ENCODE measurements at regions not wholly inside any gene's neighbourhood (a gene's known extent, or its start where the extent isn't known, plus 50 kb on each side); places are given as distances from the start of the nearest gene placed in this dataset.

DNA sequence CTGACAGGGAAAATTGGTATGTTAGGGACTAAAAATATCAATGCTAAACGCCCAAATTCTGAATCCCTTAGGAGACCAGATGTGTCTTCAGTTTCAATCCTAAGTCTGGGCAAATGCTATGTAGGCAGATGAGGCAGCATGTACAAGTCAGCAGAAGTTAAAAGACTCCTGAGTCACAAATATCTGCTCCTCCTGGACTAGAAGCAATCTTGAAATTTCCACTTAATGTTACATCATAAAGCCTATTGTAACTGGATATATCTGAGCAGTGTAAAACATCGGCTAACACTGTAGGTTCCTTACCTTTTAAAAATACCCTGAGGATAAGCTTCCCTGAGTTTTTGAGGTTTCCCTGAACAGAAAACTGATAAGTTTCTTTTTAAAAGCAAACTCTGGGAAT, 1087.6 kb upstream of the PIK3C3 start:
- no peaks in the 10 kb centered on the region for H4K20me1 ChIP-seq (replicated peaks; ENCODE audit: control insufficient read depth, extremely low read depth, insufficient read depth, low read length)
- no peaks in the 10 kb centered on the region for H3K79me2 ChIP-seq (ENCODE audit: control insufficient read depth, insufficient read depth, low read length)
- peaks cover 2% of the 10 kb centered on the region for H3K4me1 ChIP-seq (ENCODE audit: control insufficient read depth, extremely low read depth, insufficient read depth, low read length)
- dilution Hi-C loops (cut with MboI; ENCODE audit: extremely low pct_ligation_motif_present, low sequenced_read_pairs) (no loop called here), intact Hi-C loops (cut with micrococcal nuclease) (no loop called here)
- FAIRE-seq (no peak), DNase-seq (ENCODE audit: low read depth, low spot score) (no peak)
- no peaks in the 10 kb centered on the region for H3K9me1 ChIP-seq (replicated peaks; ENCODE audit: control insufficient read depth, extremely low read depth, insufficient read depth, low read length)
- BruUV-seq (replicated peaks), result no TSS peak
- H3K27me3 ChIP-seq (ENCODE audit: control insufficient read depth in 2 of 2, insufficient read depth in 2 of 2, low read length in 2 of 2), result no peaks in the 10 kb centered on the region
- H3K9ac ChIP-seq (replicated peaks; ENCODE audit: extremely low read depth, insufficient read depth, low read length), result no peak overlapping the region
- ChIA-PET POLR2A (no interaction called here), CTCF (no interaction called here)
- no peak overlapping the region for H3K4me3 ChIP-seq (replicated peaks in 1 of 3; ENCODE audit: insufficient read depth in 1 of 3, low read depth in 1 of 3, low read length in 3 of 3)
- no peak overlapping the region for H3K4me2 ChIP-seq (ENCODE audit: insufficient read depth, low read length)
- no peak overlapping the region for H3K27ac ChIP-seq (ENCODE audit: insufficient read depth, low read depth, low read length)
- H3K36me3 ChIP-seq (ENCODE audit: control insufficient read depth in 2 of 2, extremely low read depth in 1 of 2, insufficient read depth in 2 of 2, low read length in 2 of 2), result no peaks in the 10 kb centered on the region
- no peak for TF ChIP-seq JUN (IDR thresholded peaks at IDR 0.05; ENCODE audit: borderline replicate concordance, insufficient read depth, insufficient read length, low read depth)
- no peak for TF ChIP-seq POLR2A (IDR thresholded peaks at IDR 0.05; ENCODE audit: low read depth, low read length)
- TF ChIP-seq FOS (IDR thresholded peaks at IDR 0.05; ENCODE audit: borderline replicate concordance, insufficient read depth, low read length), result no peak
- TF ChIP-seq GATA2 (IDR thresholded peaks at IDR 0.05; ENCODE audit: insufficient read depth, insufficient read length, low read depth, low read length), result no peak
- TF ChIP-seq MYC (IDR thresholded peaks at IDR 0.05; ENCODE audit: low read depth, low read length), result no peak
- no peak for TF ChIP-seq POLR2AphosphoS5 (IDR thresholded peaks at IDR 0.05; ENCODE audit: insufficient read depth, low read depth, low read length)
- TF ChIP-seq, protein P1, sequence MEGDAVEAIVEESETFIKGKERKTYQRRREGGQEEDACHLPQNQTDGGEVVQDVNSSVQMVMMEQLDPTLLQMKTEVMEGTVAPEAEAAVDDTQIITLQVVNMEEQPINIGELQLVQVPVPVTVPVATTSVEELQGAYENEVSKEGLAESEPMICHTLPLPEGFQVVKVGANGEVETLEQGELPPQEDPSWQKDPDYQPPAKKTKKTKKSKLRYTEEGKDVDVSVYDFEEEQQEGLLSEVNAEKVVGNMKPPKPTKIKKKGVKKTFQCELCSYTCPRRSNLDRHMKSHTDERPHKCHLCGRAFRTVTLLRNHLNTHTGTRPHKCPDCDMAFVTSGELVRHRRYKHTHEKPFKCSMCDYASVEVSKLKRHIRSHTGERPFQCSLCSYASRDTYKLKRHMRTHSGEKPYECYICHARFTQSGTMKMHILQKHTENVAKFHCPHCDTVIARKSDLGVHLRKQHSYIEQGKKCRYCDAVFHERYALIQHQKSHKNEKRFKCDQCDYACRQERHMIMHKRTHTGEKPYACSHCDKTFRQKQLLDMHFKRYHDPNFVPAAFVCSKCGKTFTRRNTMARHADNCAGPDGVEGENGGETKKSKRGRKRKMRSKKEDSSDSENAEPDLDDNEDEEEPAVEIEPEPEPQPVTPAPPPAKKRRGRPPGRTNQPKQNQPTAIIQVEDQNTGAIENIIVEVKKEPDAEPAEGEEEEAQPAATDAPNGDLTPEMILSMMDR (IDR thresholded peaks at IDR 0.05; ENCODE audit: extremely low read depth in 1 of 2, insufficient read depth in 1 of 2, low read depth in 1 of 2, low read length in 2 of 2), result no peak
- TF ChIP-seq EZH2 (IDR thresholded peaks at IDR 0.05; ENCODE audit: borderline replicate concordance, low read depth, low read length, severe bottlenecking), result no peak
- TF ChIP-seq MAX (IDR thresholded peaks at IDR 0.05; ENCODE audit: insufficient read depth, insufficient read length), result no peak
- no peak overlapping the region for H2AFZ ChIP-seq (ENCODE audit: low read depth, low read length)
- H3K9me3 ChIP-seq (replicated peaks; ENCODE audit: control insufficient read depth, insufficient read depth, low read length), result no peaks in the 10 kb centered on the region

Measured in endothelial cell of umbilical vein (primary cell).